IPS DF 4.7 (cell line): ENCODE measurements at regions not wholly inside any gene's neighbourhood (a gene's known extent, or its start where the extent isn't known, plus 50 kb on each side); places are given as distances from the start of the nearest gene placed in this dataset.
"Not testable (repeated sequence)": the region's sequence is repeated elsewhere in the genome, so short reads cannot be mapped to it uniquely, and the experiment has no call there.

Experiments
- DNase-seq: peaks from one replicate; pipeline ENCODE4 v3.0.0-alpha.2; 2013; ENCODE audit warnings: low spot score; ENCODE audit errors: extremely low read depth

- DNase-seq, result not testable (repeated sequence)
These were observed 330.1 kb upstream of the AR start for GRCh38 chrX:67213686-67214085.

GRCh38 chrX:67207912-67208311 is 335.9 kb upstream of the AR start:
- no peak for DNase-seq

- DNase-seq, result no peak
These were observed 384.4 kb upstream of the AR start for GRCh38 chrX:67159437-67159836.

GRCh38 chrX:67114635-67115034 is 429.2 kb upstream of the AR start:
- DNase-seq, result no peak

GRCh38 chrX:67105758-67106116 is 438.1 kb upstream of the AR start:
- DNase-seq, result no peak

- DNase-seq, result no peak
These were observed 438.7 kb upstream of the AR start for GRCh38 chrX:67104982-67105757.

GRCh38 chrX:67100031-67100884 is 443.6 kb upstream of the AR start:
- no peak for DNase-seq

- peak; percentile 25 for DNase-seq
These were observed 449.8 kb upstream of the AR start for GRCh38 chrX:67094061-67094460.

- no peak for DNase-seq
These were observed 411.9 kb upstream of the EDA2R start for GRCh38 chrX:67050760-67051159.

- no peak for DNase-seq
These were observed 406.0 kb upstream of the EDA2R start for GRCh38 chrX:67044866-67045265.

- no peak for DNase-seq
These were observed 405.3 kb upstream of the EDA2R start for GRCh38 chrX:67044029-67044653.

- no peak for DNase-seq
These were observed 365.6 kb upstream of the EDA2R start for GRCh38 chrX:67004451-67004850.

- DNase-seq, result no peak
These were observed 355.9 kb upstream of the EDA2R start for GRCh38 chrX:66994729-66995128.

GRCh38 chrX:66992077-66992476 is 353.2 kb upstream of the EDA2R start:
- DNase-seq, result not testable (repeated sequence)

- DNase-seq, result no peak
These were observed 349.5 kb upstream of the EDA2R start for GRCh38 chrX:66988331-66988730.

- DNase-seq, result no peak
These were observed 322.8 kb upstream of the EDA2R start for GRCh38 chrX:66961665-66962064.

- no peak for DNase-seq
These were observed 292.8 kb upstream of the EDA2R start for GRCh38 chrX:66931713-66932112.

- DNase-seq, result not testable (repeated sequence)
These were observed 291.6 kb upstream of the EDA2R start for GRCh38 chrX:66930516-66930915.

GRCh38 chrX:66920296-66920695 is 281.4 kb upstream of the EDA2R start:
- no peak for DNase-seq

- no peak for DNase-seq
These were observed 280.5 kb upstream of the EDA2R start for GRCh38 chrX:66919280-66919832.

- DNase-seq, result no peak
These were observed 279.6 kb upstream of the EDA2R start for GRCh38 chrX:66918511-66918910.

- no peak for DNase-seq
These were observed 277.0 kb upstream of the EDA2R start for GRCh38 chrX:66915893-66916292.
